Right cardiac atrium (tissue), 5 donors: ENCODE measurements at regions not wholly inside any gene's neighbourhood (a gene's known extent, or its start where the extent isn't known, plus 50 kb on each side); places are given as distances from the start of the nearest gene placed in this dataset.

ENCODE experiments used
- ATAC-seq, 2 donors: fragments of 200-7000 bp; cut with Tn5 transposase; one replicate each; pipeline versions ENCODE4 v1.8.0 to v1.9.1; 2020; ENCODE audit warnings: moderate library complexity in 2 of 2, mild to moderate bottlenecking in 1 of 2
- DNase-seq, 3 donors: peaks; one replicate each; pipeline ENCODE4 v3.0.0-alpha.2; 2020
- H3K27ac ChIP-seq: one replicate; pipeline ENCODE4 v1.5.1; 2013; ENCODE audit warnings: mild to moderate bottlenecking, low read length, control low read depth, moderate library complexity
- H3K27me3 ChIP-seq: one replicate; pipeline ENCODE4 v1.6.1; 2013; ENCODE audit not compliant: control insufficient read depth, insufficient read depth
- H3K4me1 ChIP-seq: one replicate; pipeline ENCODE4 v1.6.1; 2013; ENCODE audit warnings: low read length; ENCODE audit not compliant: control insufficient read depth, insufficient read depth
- H3K4me3 ChIP-seq: one replicate; pipeline ENCODE4 v1.5.1; 2013; ENCODE audit warnings: low read length, control low read depth
- H3K9me3 ChIP-seq: one replicate; pipeline ENCODE4 v1.6.1; 2013; ENCODE audit warnings: low read length; ENCODE audit not compliant: control insufficient read depth
- WGBS: extraction: QIAGEN DNeasy Blood & Tissue Kit; methylation state at CpG from one replicate; pipeline ENCODE4 v1.1.7; 2013; 5-methylcytosine and 5-hydroxymethylcytosine counted together
- intact Hi-C, 4 donors: fragments of 100-400 bp; cut with DNase I; formaldehyde crosslinking; loops; one replicate each; pipeline versions ENCODE4 v1.11.0 to v1.14.0; 2022 to 2023
- donor health status: healthy with polysubstance abuse.
- donor health status: DM: no; HTN: yes; CAD: no.
- donor health status: DM: no; HTN: no; CAD: no.
- donor health status: DM: no; HTN: yes; CAD: no; lungs with severe emphysema.
- donor health status: DM: yes; HTN: yes; CAD: no.

GRCh38 chr20:40571639-40572038 is 117.4 kb downstream of the MAFB start:
- peak; percentile 39 to 47 for ATAC-seq
- Histone ChIP-seq H3K27ac (no peak overlapping the region), H3K4me1 (no peaks in the 10 kb centered on the region), H3K4me3 (no peak overlapping the region), H3K9me3 (no peaks in the 10 kb centered on the region), H3K27me3 (no peaks in the 10 kb centered on the region)
- 73% methylated on average over 1 of the region's 1 CpG for WGBS
- DNase-seq, result no peak
- intact Hi-C loops, result no loop called here

- intact Hi-C loops, result no loop called here
- no peak overlapping the region for H3K4me3 ChIP-seq
- H3K4me1 ChIP-seq, result peaks cover 7% of the 10 kb centered on the region
- no peaks in the 10 kb centered on the region for H3K27me3 ChIP-seq
- ATAC-seq (no peak), DNase-seq (no peak)
- H3K9me3 ChIP-seq, result no peaks in the 10 kb centered on the region
- H3K27ac ChIP-seq, result no peak overlapping the region
- WGBS, result 83% methylated on average over 3 of the region's 3 CpGs
These were observed 120.8 kb downstream of the MAFB start for GRCh38 chr20:40568200-40568599.

GRCh38 chr20:40565682-40566040 is 123.4 kb downstream of the MAFB start:
- DNase-seq, result no peak
- no peak for ATAC-seq
- intact Hi-C loops, result no loop called here
- Histone ChIP-seq H3K27ac (no peak overlapping the region), H3K27me3 (no peaks in the 10 kb centered on the region), H3K4me3 (no peak overlapping the region), H3K4me1 (peaks cover 7% of the 10 kb centered on the region), H3K9me3 (no peaks in the 10 kb centered on the region)
- 70% methylated on average over 1 of the region's 1 CpG for WGBS

- Histone ChIP-seq H3K4me3 (no peak overlapping the region), H3K4me1 (peaks cover 7% of the 10 kb centered on the region), H3K27me3 (no peaks in the 10 kb centered on the region), H3K9me3 (no peaks in the 10 kb centered on the region), H3K27ac (no peak overlapping the region)
- 79% methylated on average over 6 of the region's 6 CpGs for WGBS
- intact Hi-C loops, result no loop called here
- no peak for DNase-seq
- peak; percentile 29 to 45 for ATAC-seq
These were observed 123.9 kb downstream of the MAFB start for GRCh38 chr20:40565001-40565681.

GRCh38 chr20:40563296-40563950 is 125.6 kb downstream of the MAFB start:
- intact Hi-C loops, result no loop called here
- DNase-seq, result peak; percentile 68 to 80 (median 74)
- Histone ChIP-seq H3K27ac (no peak overlapping the region), H3K4me1 (peaks cover 7% of the 10 kb centered on the region), H3K9me3 (no peaks in the 10 kb centered on the region), H3K4me3 (no peak overlapping the region), H3K27me3 (no peaks in the 10 kb centered on the region)
- ATAC-seq, result peak; percentile 72 to 81
- WGBS, result 37% methylated on average over 8 of the region's 8 CpGs

GRCh38 chr20:40562031-40562430 is 127.0 kb downstream of the MAFB start:
- no peak overlapping the region for H3K4me3 ChIP-seq
- peaks cover 7% of the 10 kb centered on the region for H3K4me1 ChIP-seq
- DNase-seq (peak in 2 of 3 donors; percentile 18 to 44), ATAC-seq (peak; percentile 37 to 51)
- H3K9me3 ChIP-seq, result no peaks in the 10 kb centered on the region
- intact Hi-C loops, result no loop called here
- no peak overlapping the region for H3K27ac ChIP-seq
- no peaks in the 10 kb centered on the region for H3K27me3 ChIP-seq
- 53% methylated on average over 2 of the region's 2 CpGs for WGBS

GRCh38 chr20:40561187-40561586 is 127.8 kb downstream of the MAFB start:
- Histone ChIP-seq H3K4me1 (peaks cover 7% of the 10 kb centered on the region), H3K4me3 (no peak overlapping the region), H3K27me3 (no peaks in the 10 kb centered on the region), H3K9me3 (no peaks in the 10 kb centered on the region), H3K27ac (no peak overlapping the region)
- intact Hi-C loops, result no loop called here
- ATAC-seq (no peak), DNase-seq (no peak)
- WGBS, result 89% methylated on average over 3 of the region's 3 CpGs

- Histone ChIP-seq H3K4me1 (no peaks in the 10 kb centered on the region), H3K27ac (no peak overlapping the region), H3K4me3 (no peak overlapping the region), H3K9me3 (no peaks in the 10 kb centered on the region), H3K27me3 (no peaks in the 10 kb centered on the region)
- ATAC-seq (no peak), DNase-seq (no peak)
- intact Hi-C loops, result no loop called here
These were observed 130.8 kb downstream of the MAFB start for GRCh38 chr20:40558212-40558611.

GRCh38 chr20:40551125-40551530 is 137.9 kb downstream of the MAFB start:
- WGBS, result 66% methylated on average over 1 of the region's 1 CpG
- Histone ChIP-seq H3K9me3 (no peaks in the 10 kb centered on the region), H3K27ac (no peak overlapping the region), H3K4me1 (peaks cover 2% of the 10 kb centered on the region), H3K4me3 (no peak overlapping the region), H3K27me3 (no peaks in the 10 kb centered on the region)
- peak; percentile 62 to 84 for ATAC-seq
- intact Hi-C loops, result no loop called here
- DNase-seq, result peak; percentile 47 to 85 (median 82)

- 31% methylated on average over 2 of the region's 2 CpGs for WGBS
- no peak overlapping the region for H3K27ac ChIP-seq
These were observed 141.4 kb downstream of the MAFB start for GRCh38 chr20:40547483-40548091.

GRCh38 chr20:40545478-40545877 is 143.6 kb downstream of the MAFB start:
- H3K4me1 ChIP-seq, result no peaks in the 10 kb centered on the region
- no peak overlapping the region for H3K27ac ChIP-seq
- no peak overlapping the region for H3K4me3 ChIP-seq
- WGBS, result 84% methylated on average over 2 of the region's 2 CpGs
- H3K27me3 ChIP-seq, result no peaks in the 10 kb centered on the region
- DNase-seq (no peak), ATAC-seq (no peak)
- H3K9me3 ChIP-seq, result no peaks in the 10 kb centered on the region
- intact Hi-C loops, result no loop called here

More at GRCh38 chr20:40547483-40548091, 141.4 kb downstream of the MAFB start:
- no peaks in the 10 kb centered on the region for H3K27me3 ChIP-seq
- ATAC-seq, result peak in 1 of 2 donors; percentile 14
- H3K4me3 ChIP-seq, result no peak overlapping the region
- intact Hi-C loops, result no loop called here
- H3K9me3 ChIP-seq, result no peaks in the 10 kb centered on the region
- H3K4me1 ChIP-seq, result peaks cover 2% of the 10 kb centered on the region
- no peak for DNase-seq
